ENCODE measurements at regions not wholly inside any gene's neighbourhood (a gene's known extent, or its start where the extent isn't known, plus 50 kb on each side); places are given as distances from the start of the nearest gene placed in this dataset.

GRCh38 chr5:39584927-39585326 is 160.1 kb upstream of the DAB2 start:
- Histone ChIP-seq H3K9ac (ENCODE audit: insufficient read depth in 1 of 2, low read length in 2 of 2) (no peak overlapping the region), H3K36me3 (ENCODE audit: control insufficient read depth in 4 of 4, insufficient read depth in 4 of 4, low read length in 4 of 4) (no peaks in the 10 kb centered on the region)
- 61 to 66% methylated on average over 2 of the region's 2 CpGs for WGBS, 2 donors

DNA sequence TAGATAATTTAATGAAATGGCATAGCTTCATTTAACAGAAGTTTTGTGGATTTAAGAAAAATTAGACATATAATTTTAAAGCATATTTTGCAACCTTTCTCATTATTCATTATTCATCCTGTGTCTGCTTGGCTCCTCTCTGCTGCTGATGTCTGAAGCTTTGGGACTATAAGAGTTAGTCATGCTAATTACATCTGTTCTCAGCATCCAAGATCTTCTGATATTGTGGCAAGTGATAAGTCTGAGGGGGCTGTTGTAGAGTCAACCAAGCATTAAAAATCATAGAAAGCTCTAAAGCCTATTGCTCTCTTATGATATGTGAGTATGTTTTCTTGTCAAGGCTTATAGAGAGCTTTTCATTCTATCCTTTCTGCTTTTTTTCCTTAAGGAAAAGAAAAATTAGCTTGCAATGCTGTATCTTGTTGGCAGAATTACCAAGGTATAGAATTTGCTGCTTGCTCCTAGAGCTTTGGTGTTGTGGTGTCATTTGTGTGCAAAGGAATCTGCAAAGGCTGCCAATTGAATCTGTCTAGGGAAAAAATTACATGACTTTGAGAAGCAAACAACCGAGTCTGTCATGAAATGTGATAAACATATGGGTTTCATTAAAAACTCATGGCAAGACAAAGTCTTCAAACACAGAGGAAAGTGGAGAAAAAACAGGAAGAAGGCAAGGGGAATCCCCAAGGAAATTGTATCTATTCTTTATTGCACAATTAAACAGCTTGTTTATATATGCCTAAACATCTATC is 156.1 kb upstream of the DAB2 start:
- H3K9me3 ChIP-seq (ENCODE audit: control insufficient read depth in 4 of 4, insufficient read depth in 3 of 4, low read length in 3 of 4) = no peaks in the 10 kb centered on the region
- WGBS, 2 donors = 11 to 26% methylated on average over 1 of the region's 1 CpG
- H3K4me1 ChIP-seq (ENCODE audit: control insufficient read depth in 5 of 5, insufficient read depth in 5 of 5, low read length in 5 of 5) = peaks cover 0 to 19% (median 0%) of the 10 kb centered on the region in 5 donors
- H3K9ac ChIP-seq (ENCODE audit: insufficient read depth in 1 of 2, low read length in 2 of 2) = no peak overlapping the region
- ATAC-seq (ENCODE audit: insufficient read depth, low FRiP score) (no peak), DNase-seq (peak in 2 of 3 donors; percentile 76 to 78)
- no peak overlapping the region for H3K27ac ChIP-seq (ENCODE audit: low read depth in 1 of 2, low read length in 1 of 2)
- no peaks in the 10 kb centered on the region for H3K36me3 ChIP-seq (ENCODE audit: control insufficient read depth in 4 of 4, insufficient read depth in 4 of 4, low read length in 4 of 4)
- no peak for TF ChIP-seq CTCF (IDR thresholded peaks at IDR 0.05; ENCODE audit: control extremely low read depth, extremely low read depth)
- no peaks in the 10 kb centered on the region for H3K27me3 ChIP-seq (ENCODE audit: control insufficient read depth in 3 of 3, insufficient read depth in 3 of 3, low read length in 2 of 3)
- H3K4me3 ChIP-seq = no peak overlapping the region

More at GRCh38 chr5:39584927-39585326, 160.1 kb upstream of the DAB2 start:
- DNase-seq (no peak), ATAC-seq (ENCODE audit: insufficient read depth, low FRiP score) (no peak)
- H3K27me3 ChIP-seq (ENCODE audit: control insufficient read depth in 3 of 3, insufficient read depth in 3 of 3, low read length in 2 of 3) = no peaks in the 10 kb centered on the region
- no peak for TF ChIP-seq CTCF (IDR thresholded peaks at IDR 0.05; ENCODE audit: control extremely low read depth, extremely low read depth)
- H3K4me1 ChIP-seq (ENCODE audit: control insufficient read depth in 5 of 5, insufficient read depth in 5 of 5, low read length in 5 of 5) = peaks cover 0 to 13% (median 0%) of the 10 kb centered on the region in 5 donors
- no peaks in the 10 kb centered on the region for H3K9me3 ChIP-seq (ENCODE audit: control insufficient read depth in 4 of 4, insufficient read depth in 3 of 4, low read length in 3 of 4)
- no peak overlapping the region for H3K27ac ChIP-seq (ENCODE audit: low read depth in 1 of 2, low read length in 1 of 2)
- no peak overlapping the region for H3K4me3 ChIP-seq

DNA sequence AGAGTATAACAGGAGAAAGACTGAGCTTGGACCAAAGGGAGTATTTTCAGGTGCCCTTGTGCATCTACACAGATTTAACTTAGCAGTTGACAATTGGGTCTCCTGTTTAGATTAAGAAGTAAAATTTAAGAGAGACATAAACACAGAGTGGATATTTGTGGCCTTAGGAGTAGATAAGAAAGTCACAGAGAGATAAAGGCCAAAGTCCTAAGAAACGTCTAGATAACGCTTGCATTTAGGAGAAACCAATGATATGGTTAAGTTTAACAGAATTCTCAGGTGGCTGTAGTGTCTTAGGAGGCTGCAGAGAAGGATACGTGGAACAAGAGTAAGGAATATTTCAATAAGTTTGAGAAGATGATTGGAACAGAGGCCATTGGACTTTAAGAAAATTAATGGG is 155.0 kb upstream of the DAB2 start:
- Histone ChIP-seq H3K9me3 (ENCODE audit: control insufficient read depth in 4 of 4, insufficient read depth in 3 of 4, low read length in 3 of 4) (no peaks in the 10 kb centered on the region), H3K27ac (ENCODE audit: low read depth in 1 of 2, low read length in 1 of 2) (no peak overlapping the region), H3K4me1 (ENCODE audit: control insufficient read depth in 5 of 5, insufficient read depth in 5 of 5, low read length in 5 of 5) (peaks cover 0 to 19% (median 0%) of the 10 kb centered on the region in 5 donors), H3K9ac (ENCODE audit: insufficient read depth in 1 of 2, low read length in 2 of 2) (no peak overlapping the region), H3K36me3 (ENCODE audit: control insufficient read depth in 4 of 4, insufficient read depth in 4 of 4, low read length in 4 of 4) (no peaks in the 10 kb centered on the region), H3K27me3 (ENCODE audit: control insufficient read depth in 3 of 3, insufficient read depth in 3 of 3, low read length in 2 of 3) (no peaks in the 10 kb centered on the region), H3K4me3 (no peak overlapping the region)
- no peak for DNase-seq
- TF ChIP-seq CTCF (IDR thresholded peaks at IDR 0.05; ENCODE audit: control extremely low read depth, extremely low read depth) = no peak
- ATAC-seq (ENCODE audit: insufficient read depth, low FRiP score) = no peak
- WGBS, 2 donors = 84 to 93% methylated on average over 3 of the region's 3 CpGs
